ENCODE measurements at regions not wholly inside any gene's neighbourhood (a gene's known extent, or its start where the extent isn't known, plus 50 kb on each side); places are given as distances from the start of the nearest gene placed in this dataset.

DNA sequence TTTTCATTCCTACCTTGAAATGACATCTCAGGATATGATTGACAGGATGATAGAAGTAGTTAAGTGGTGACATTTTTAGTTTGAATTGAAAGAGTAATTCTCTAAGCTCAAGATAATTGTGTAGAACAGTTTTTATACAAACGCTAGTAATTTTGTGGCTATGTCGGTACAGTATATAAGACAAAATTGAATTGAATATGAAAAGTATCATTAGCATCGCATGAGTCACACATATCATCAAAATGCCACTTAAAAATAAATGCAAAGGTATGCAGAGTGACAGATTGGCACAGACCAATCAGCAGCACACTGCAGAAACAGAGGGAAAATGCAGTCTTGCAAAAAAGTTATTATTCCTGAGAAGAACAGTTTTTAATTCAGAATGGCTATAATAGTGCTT is 608.2 kb upstream of the NETO1 start:
- H3K4me3 ChIP-seq (replicated peaks in 1 of 2; ENCODE audit: low read depth in 1 of 2, low read length in 2 of 2), result no peak overlapping the region
- CTCF ChIA-PET, result no interaction called here

More for the DNA sequence above, 608.2 kb upstream of the NETO1 start:
- no peaks in the 10 kb centered on the region for H3K4me1 ChIP-seq (ENCODE audit: control insufficient read depth in 1 of 2, insufficient read depth in 2 of 2, low read length in 2 of 2)
- no peak overlapping the region for H3K9ac ChIP-seq (ENCODE audit: low read length)
- intact Hi-C loops (cut with micrococcal nuclease), result no loop called here
- no peak overlapping the region for H2AFZ ChIP-seq (ENCODE audit: low read depth, low read length, poor library complexity, severe bottlenecking)
- ATAC-seq, result no peak
- no peak overlapping the region for H3K27ac ChIP-seq (ENCODE audit: low read depth, low read length)
- no TSS peak for BruUV-seq (replicated peaks)
- no peak for TF ChIP-seq EGR1 (IDR thresholded peaks at IDR 0.05; ENCODE audit: low read depth)
- no peak for TF ChIP-seq ZNF274 (IDR thresholded peaks at IDR 0.05; ENCODE audit: low read depth, low read length)
- no peak for TF ChIP-seq SRF (IDR thresholded peaks at IDR 0.05; ENCODE audit: low read depth)
- no peak for TF ChIP-seq TCF7L2 (IDR thresholded peaks at IDR 0.05; ENCODE audit: borderline replicate concordance, extremely low read depth, insufficient read depth, insufficient read length)
- TF ChIP-seq POLR2A (IDR thresholded peaks at IDR 0.05; ENCODE audit: borderline replicate concordance, extremely low read depth, insufficient read depth, insufficient read length), result no peak
- TF ChIP-seq, protein P1, sequence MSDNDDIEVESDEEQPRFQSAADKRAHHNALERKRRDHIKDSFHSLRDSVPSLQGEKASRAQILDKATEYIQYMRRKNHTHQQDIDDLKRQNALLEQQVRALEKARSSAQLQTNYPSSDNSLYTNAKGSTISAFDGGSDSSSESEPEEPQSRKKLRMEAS (IDR thresholded peaks at IDR 0.05), result no peak
- no peak for TF ChIP-seq FOSL1 (IDR thresholded peaks at IDR 0.05; ENCODE audit: low read depth)
- TF ChIP-seq YY1 (IDR thresholded peaks at IDR 0.05; ENCODE audit: extremely low read depth, insufficient replicate concordance, low read depth, low read length), result no peak
- no peak for TF ChIP-seq POLR2AphosphoS5 (IDR thresholded peaks at IDR 0.05; ENCODE audit: low read depth, low read length)
- TF ChIP-seq CBX3 (IDR thresholded peaks at IDR 0.05; ENCODE audit: low read depth), result no peak
- TF ChIP-seq JUND (IDR thresholded peaks at IDR 0.05), result no peak
- TF ChIP-seq RAD21 (IDR thresholded peaks at IDR 0.05; ENCODE audit: low read depth), result no peak
- TF ChIP-seq, protein P2, sequence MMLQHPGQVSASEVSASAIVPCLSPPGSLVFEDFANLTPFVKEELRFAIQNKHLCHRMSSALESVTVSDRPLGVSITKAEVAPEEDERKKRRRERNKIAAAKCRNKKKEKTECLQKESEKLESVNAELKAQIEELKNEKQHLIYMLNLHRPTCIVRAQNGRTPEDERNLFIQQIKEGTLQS (IDR thresholded peaks at IDR 0.05), result no peak
- TF ChIP-seq EZH2phosphoT487 (IDR thresholded peaks at IDR 0.05; ENCODE audit: borderline replicate concordance), result no peak
- TF ChIP-seq, protein P3, sequence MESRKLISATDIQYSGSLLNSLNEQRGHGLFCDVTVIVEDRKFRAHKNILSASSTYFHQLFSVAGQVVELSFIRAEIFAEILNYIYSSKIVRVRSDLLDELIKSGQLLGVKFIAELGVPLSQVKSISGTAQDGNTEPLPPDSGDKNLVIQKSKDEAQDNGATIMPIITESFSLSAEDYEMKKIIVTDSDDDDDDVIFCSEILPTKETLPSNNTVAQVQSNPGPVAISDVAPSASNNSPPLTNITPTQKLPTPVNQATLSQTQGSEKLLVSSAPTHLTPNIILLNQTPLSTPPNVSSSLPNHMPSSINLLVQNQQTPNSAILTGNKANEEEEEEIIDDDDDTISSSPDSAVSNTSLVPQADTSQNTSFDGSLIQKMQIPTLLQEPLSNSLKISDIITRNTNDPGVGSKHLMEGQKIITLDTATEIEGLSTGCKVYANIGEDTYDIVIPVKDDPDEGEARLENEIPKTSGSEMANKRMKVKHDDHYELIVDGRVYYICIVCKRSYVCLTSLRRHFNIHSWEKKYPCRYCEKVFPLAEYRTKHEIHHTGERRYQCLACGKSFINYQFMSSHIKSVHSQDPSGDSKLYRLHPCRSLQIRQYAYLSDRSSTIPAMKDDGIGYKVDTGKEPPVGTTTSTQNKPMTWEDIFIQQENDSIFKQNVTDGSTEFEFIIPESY (IDR thresholded peaks at IDR 0.05; ENCODE audit: extremely low read depth, insufficient replicate concordance, low read length), result no peak
- TF ChIP-seq, protein P4, sequence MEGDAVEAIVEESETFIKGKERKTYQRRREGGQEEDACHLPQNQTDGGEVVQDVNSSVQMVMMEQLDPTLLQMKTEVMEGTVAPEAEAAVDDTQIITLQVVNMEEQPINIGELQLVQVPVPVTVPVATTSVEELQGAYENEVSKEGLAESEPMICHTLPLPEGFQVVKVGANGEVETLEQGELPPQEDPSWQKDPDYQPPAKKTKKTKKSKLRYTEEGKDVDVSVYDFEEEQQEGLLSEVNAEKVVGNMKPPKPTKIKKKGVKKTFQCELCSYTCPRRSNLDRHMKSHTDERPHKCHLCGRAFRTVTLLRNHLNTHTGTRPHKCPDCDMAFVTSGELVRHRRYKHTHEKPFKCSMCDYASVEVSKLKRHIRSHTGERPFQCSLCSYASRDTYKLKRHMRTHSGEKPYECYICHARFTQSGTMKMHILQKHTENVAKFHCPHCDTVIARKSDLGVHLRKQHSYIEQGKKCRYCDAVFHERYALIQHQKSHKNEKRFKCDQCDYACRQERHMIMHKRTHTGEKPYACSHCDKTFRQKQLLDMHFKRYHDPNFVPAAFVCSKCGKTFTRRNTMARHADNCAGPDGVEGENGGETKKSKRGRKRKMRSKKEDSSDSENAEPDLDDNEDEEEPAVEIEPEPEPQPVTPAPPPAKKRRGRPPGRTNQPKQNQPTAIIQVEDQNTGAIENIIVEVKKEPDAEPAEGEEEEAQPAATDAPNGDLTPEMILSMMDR (IDR thresholded peaks at IDR 0.05 in 2 of 3, conservative IDR thresholded peaks at IDR 0.05 in 1 of 3; ENCODE audit: borderline replicate concordance in 1 of 3, insufficient read depth in 1 of 3, low read depth in 2 of 3, low read length in 2 of 3), result no peak
- TF ChIP-seq EZH2 (IDR thresholded peaks at IDR 0.05), result no peak
- no peaks in the 10 kb centered on the region; a peak in 1 of 4 replicates for H3K9me3 ChIP-seq (ENCODE audit: control insufficient read depth in 1 of 2, insufficient read depth in 1 of 2, low read depth in 1 of 2, low read length in 2 of 2)
- no peaks in the 10 kb centered on the region for H3K36me3 ChIP-seq (ENCODE audit: control insufficient read depth in 1 of 2, insufficient read depth in 2 of 2, low read length in 2 of 2)
- no peaks in the 10 kb centered on the region for H3K27me3 ChIP-seq (ENCODE audit: insufficient read depth, low read length)
- H3K79me2 ChIP-seq (ENCODE audit: insufficient read depth, low read length), result no peaks in the 10 kb centered on the region
- no peak overlapping the region for H3K4me2 ChIP-seq (ENCODE audit: low read length)
- ChIA-PET POLR2A (no interaction called here), RAD21 (ENCODE audit: low non-redundant PET in 1 of 2, low total read pairs in 2 of 2, uncharacterized antibody in 2 of 2, unreplicated experiment in 2 of 2) (no interaction called here)
- H4K20me1 ChIP-seq (ENCODE audit: insufficient read depth), result no peaks in the 10 kb centered on the region
- no peak for DNase-seq (ENCODE audit: low read depth, low spot score)
- H3K9me2 ChIP-seq (ENCODE audit: insufficient read depth), result no peaks in the 10 kb centered on the region
